Activated B cell treated with CpG ODN at 0.5 μM for 24 hours (primary cell): ENCODE measurements at regions not wholly inside any gene's neighbourhood (a gene's known extent, or its start where the extent isn't known, plus 50 kb on each side); places are given as distances from the start of the nearest gene placed in this dataset.

Experiments
- ATAC-seq: fragments of 200-7000 bp; cut with Tn5 transposase; one replicate; pipeline ENCODE4 v1.10.0; 2021; ENCODE audit warnings: low read depth, mild to moderate bottlenecking, moderate library complexity
- CTCF ChIA-PET: fragments of 350-600 bp; sonication (Branson Sonifier 250); formaldehyde crosslinking; loops from one replicate; lab custom pipeline; 2021; ENCODE audit warnings: antibody characterized with exemption; lab: Charles Lee
- POLR2A ChIA-PET: fragments of 350-600 bp; sonication (Branson Sonifier 250); formaldehyde crosslinking; loops from one replicate; lab custom pipeline; 2021; ENCODE audit warnings: antibody characterized with exemption; lab: Charles Lee
- DNase-seq: peaks from one replicate; pipeline ENCODE4 v3.0.0; 2022
- H3K27ac Mint-ChIP-seq: one replicate; pipeline ENCODE4 v1.8.0; 2020; ENCODE audit warnings: mixed read lengths
- H3K27me3 Mint-ChIP-seq: one replicate; pipeline ENCODE4 v1.8.0; 2021; ENCODE audit warnings: mixed read lengths
- H3K36me3 Mint-ChIP-seq: one replicate; pipeline ENCODE4 v1.8.0; 2021; ENCODE audit warnings: low read depth, mixed read lengths
- H3K4me1 Mint-ChIP-seq: one replicate; pipeline ENCODE4 v1.8.0; 2021; ENCODE audit warnings: mixed read lengths
- H3K4me3 Mint-ChIP-seq: one replicate; pipeline ENCODE4 v1.8.0; 2020; ENCODE audit warnings: mild to moderate bottlenecking, mixed read lengths
- H3K9me3 Mint-ChIP-seq: one replicate; pipeline ENCODE4 v1.8.0; 2020; ENCODE audit warnings: mixed read lengths
- intact Hi-C: fragments of 100-400 bp; cut with micrococcal nuclease; formaldehyde crosslinking; loops from one replicate; pipeline ENCODE4 v1.15.1; 2024
- TF ChIP-seq, protein P1 (sequence below): fragments of 200-600 bp; IDR thresholded peaks from one replicate; pipeline ENCODE4 v1.8.0; 2022; ENCODE audit warnings: antibody characterized with exemption, mild to moderate bottlenecking

DNA sequence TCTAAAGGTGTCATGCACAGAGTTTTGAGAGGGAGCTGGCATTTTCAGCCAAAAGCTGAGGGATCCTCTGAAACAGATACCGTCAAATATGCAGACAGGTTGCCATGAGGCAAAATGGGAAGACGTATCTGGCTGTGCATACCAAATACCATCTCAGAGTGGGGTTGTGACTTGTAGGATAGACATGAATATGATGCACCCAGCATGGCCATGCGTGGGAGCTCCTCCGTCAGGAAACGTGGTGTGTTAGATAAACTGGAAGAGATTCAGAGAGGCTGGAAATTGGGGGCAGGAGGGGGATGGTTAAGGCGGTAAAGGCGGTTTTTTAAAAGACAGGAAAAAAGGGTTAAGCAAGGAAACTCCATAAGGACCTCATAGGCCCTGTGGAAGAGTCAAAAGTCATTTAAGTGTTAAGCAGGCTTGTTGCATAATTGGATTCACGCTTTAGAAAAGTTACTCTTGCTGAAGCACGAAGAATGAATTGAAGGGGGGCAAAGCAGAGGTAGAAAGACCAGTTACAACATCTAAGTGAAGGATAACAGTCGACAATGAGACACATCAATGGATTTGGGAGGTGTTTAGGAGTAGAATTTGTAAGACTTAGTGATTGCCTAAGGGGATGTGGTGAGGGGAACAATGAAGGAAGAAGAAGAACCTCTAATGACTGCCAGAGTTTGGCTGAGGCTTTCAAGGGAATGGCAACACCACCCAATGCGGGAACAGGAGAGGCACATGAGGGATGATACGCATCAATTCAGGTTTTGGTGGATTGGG is 139.6 kb upstream of the CTAGE1 start:
- Mint-ChIP-seq H3K4me1 (peaks cover 6% of the 10 kb centered on the region), H3K9me3 (no peaks in the 10 kb centered on the region), H3K27me3 (peaks cover 50% of the 10 kb centered on the region), H3K27ac (no peak overlapping the region), H3K36me3 (no peaks in the 10 kb centered on the region), H3K4me3 (no peak overlapping the region)
- CTCF ChIA-PET = no interaction called here
- intact Hi-C loops = no loop called here
- TF ChIP-seq, protein P1, sequence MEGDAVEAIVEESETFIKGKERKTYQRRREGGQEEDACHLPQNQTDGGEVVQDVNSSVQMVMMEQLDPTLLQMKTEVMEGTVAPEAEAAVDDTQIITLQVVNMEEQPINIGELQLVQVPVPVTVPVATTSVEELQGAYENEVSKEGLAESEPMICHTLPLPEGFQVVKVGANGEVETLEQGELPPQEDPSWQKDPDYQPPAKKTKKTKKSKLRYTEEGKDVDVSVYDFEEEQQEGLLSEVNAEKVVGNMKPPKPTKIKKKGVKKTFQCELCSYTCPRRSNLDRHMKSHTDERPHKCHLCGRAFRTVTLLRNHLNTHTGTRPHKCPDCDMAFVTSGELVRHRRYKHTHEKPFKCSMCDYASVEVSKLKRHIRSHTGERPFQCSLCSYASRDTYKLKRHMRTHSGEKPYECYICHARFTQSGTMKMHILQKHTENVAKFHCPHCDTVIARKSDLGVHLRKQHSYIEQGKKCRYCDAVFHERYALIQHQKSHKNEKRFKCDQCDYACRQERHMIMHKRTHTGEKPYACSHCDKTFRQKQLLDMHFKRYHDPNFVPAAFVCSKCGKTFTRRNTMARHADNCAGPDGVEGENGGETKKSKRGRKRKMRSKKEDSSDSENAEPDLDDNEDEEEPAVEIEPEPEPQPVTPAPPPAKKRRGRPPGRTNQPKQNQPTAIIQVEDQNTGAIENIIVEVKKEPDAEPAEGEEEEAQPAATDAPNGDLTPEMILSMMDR = no peak
- ATAC-seq (no peak), DNase-seq (no peak)
- POLR2A ChIA-PET = no interaction called here

DNA sequence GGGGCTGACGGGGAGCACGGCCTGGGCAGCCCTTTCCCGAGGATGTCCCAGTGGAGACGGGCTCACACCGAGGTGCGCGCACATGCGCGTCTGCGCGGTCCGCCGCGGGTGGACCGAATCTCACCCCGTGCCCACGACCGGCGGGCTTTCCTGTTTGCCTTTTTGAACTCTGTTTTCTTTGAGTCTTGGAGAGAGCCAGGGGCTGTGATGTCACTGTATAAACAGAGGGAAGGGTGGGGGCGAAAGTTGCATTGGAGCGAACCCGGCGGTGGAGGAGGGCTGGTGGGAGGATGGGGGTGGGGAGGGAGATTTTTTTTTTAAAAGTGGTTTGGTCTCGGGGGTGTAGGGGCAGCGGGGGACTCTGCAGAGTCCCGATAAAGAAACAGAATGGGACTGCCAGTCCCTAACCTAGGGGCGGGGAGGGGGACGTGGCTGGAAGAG is 141.2 kb upstream of the CTAGE1 start:
- ChIA-PET CTCF (no interaction called here), POLR2A (no interaction called here)
- TF ChIP-seq, protein P1 = no peak
- Mint-ChIP-seq H3K4me1 (peaks cover 6% of the 10 kb centered on the region), H3K27ac (no peak overlapping the region), H3K27me3 (peaks cover 54% of the 10 kb centered on the region), H3K36me3 (no peaks in the 10 kb centered on the region), H3K4me3 (no peak overlapping the region), H3K9me3 (no peaks in the 10 kb centered on the region)
- intact Hi-C loops = no loop called here
- DNase-seq (no peak), ATAC-seq (no peak)

- H3K4me3 Mint-ChIP-seq = no peak overlapping the region
- H3K4me1 Mint-ChIP-seq = peaks cover 6% of the 10 kb centered on the region
- TF ChIP-seq, protein P1 = no peak
- no peaks in the 10 kb centered on the region for H3K36me3 Mint-ChIP-seq
- H3K9me3 Mint-ChIP-seq = no peaks in the 10 kb centered on the region
- H3K27me3 Mint-ChIP-seq = peaks cover 53% of the 10 kb centered on the region
- no peak for ATAC-seq
- no peak for DNase-seq
- CTCF ChIA-PET = no interaction called here
- intact Hi-C loops = no loop called here
- POLR2A ChIA-PET = no interaction called here
- no peak overlapping the region for H3K27ac Mint-ChIP-seq
Observed at GRCh38 chr18:22559414-22560274, 141.9 kb upstream of the CTAGE1 start.

- ATAC-seq = no peak
- Mint-ChIP-seq H3K9me3 (no peaks in the 10 kb centered on the region), H3K36me3 (no peaks in the 10 kb centered on the region), H3K27me3 (peaks cover 52% of the 10 kb centered on the region), H3K4me3 (no peak overlapping the region), H3K4me1 (peaks cover 6% of the 10 kb centered on the region), H3K27ac (no peak overlapping the region)
- POLR2A ChIA-PET = no interaction called here
- intact Hi-C loops = no loop called here
- CTCF ChIA-PET = no interaction called here
- no peak for DNase-seq
- TF ChIP-seq, protein P1 = no peak
Observed at GRCh38 chr18:22560275-22560610, 142.5 kb upstream of the CTAGE1 start.

DNA sequence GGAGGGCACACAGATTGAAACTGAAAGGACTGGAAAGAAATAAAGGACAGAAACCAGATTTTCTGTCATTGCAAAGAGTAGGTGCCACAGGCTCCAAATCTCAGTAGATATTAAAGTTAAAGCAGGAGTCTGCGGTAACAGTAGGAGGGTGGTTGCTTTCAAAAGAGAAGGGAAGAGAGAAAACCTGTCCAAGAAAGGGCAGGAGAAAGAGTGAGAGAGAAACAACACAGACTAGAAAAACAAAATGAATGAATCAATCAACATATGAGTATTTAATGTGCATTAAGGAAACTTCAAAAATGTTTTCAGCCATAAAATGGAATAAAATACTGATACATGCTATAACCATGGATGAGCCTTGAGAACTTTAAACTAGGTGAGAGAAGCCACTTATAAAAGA is 143.1 kb upstream of the CTAGE1 start:
- Mint-ChIP-seq H3K36me3 (no peaks in the 10 kb centered on the region), H3K4me3 (no peak overlapping the region), H3K27ac (no peak overlapping the region), H3K9me3 (no peaks in the 10 kb centered on the region), H3K27me3 (peaks cover 52% of the 10 kb centered on the region), H3K4me1 (peaks cover 6% of the 10 kb centered on the region)
- CTCF ChIA-PET = no interaction called here
- intact Hi-C loops = no loop called here
- TF ChIP-seq, protein P1 = no peak
- ATAC-seq (no peak), DNase-seq (no peak)
- POLR2A ChIA-PET = no interaction called here
